ENCODE measurements at regions not wholly inside any gene's neighbourhood (a gene's known extent, or its start where the extent isn't known, plus 50 kb on each side); places are given as distances from the start of the nearest gene placed in this dataset.

DNA sequence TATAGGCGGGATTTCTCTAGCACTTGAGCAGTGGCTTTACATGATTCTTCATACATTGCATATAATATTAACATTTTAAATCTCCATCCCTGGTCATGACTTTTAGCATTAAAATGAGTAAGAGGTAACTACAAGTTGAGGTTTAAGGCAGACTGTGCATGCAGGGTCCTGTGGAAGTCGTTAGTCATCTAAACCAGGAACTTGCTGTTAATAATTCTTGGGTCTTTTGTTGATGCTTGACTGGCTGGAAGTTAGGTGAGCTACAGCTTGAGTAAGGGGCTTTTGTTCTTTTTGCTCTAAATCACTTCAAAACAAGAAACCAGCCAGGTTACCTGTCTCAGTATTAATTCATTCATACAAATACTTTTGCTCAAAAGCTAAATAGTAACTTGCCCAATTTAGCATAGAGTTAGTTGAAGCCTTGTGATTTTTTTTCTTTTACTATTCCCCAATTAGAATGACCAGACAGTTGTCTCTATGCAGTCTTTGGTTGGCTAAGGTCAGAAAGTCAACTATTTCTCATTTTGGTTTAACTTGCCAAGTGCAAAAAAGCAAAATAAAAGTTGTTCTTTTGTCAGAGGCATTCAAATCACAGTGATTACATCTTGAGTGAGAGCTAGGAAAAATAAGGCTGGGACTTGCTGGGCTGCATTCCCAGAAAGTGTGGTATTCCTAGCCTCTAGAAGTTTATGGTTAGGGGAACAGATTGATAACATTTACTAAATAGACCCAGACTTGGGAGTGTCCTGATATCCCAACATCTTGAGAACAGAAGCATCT, 516.9 kb downstream of the PDHA2 start:
- H3K36me3 ChIP-seq (ENCODE audit: insufficient read depth, insufficient read length, low read length) = no peaks in the 10 kb centered on the region
- no peaks in the 10 kb centered on the region for H3K27me3 ChIP-seq (ENCODE audit: insufficient read depth, insufficient read length)
- H3K4me3 ChIP-seq (ENCODE audit: insufficient read length, low read depth) = no peak overlapping the region
- no peak for DNase-seq (ENCODE audit: low read depth, low spot score)
- H3K9ac ChIP-seq (ENCODE audit: insufficient read length, low read depth) = no peak overlapping the region
- no peaks in the 10 kb centered on the region for H3K9me3 ChIP-seq (ENCODE audit: insufficient read depth, low read length)
- no peak for TF ChIP-seq SUZ12 (IDR thresholded peaks at IDR 0.05; ENCODE audit: extremely low read depth, insufficient read depth, insufficient read length)
- no peak for TF ChIP-seq YY1 (IDR thresholded peaks at IDR 0.05; ENCODE audit: insufficient read depth, insufficient read length)
- no peak for TF ChIP-seq ZNF274 (IDR thresholded peaks at IDR 0.05; ENCODE audit: low read depth, low read length)
- H3K4me1 ChIP-seq (ENCODE audit: insufficient read depth, insufficient read length) = no peaks in the 10 kb centered on the region

DNA sequence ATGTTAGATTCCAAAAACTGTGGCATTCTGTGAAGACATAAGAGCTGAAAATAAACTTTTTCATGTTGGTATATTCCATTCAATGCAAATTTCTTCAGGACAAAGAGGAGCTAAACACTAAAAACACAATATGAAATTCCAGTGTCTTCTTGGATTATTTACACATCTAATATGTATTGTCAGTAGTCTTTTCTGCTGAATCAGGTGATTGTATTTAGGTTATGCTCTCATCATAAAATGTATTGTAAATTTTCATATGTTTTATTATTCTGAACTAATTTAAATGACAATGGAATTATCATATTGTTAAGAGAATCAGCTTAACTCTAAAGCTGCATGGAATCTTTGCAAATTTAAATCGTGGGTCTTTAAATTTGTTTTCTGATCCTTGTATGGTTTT, 526.7 kb downstream of the PDHA2 start:
- Histone ChIP-seq H3K9ac (ENCODE audit: insufficient read length, low read depth) (no peak overlapping the region), H3K27me3 (ENCODE audit: insufficient read depth, insufficient read length) (no peaks in the 10 kb centered on the region), H3K4me3 (ENCODE audit: insufficient read length, low read depth) (no peak overlapping the region), H3K36me3 (ENCODE audit: insufficient read depth, insufficient read length, low read length) (no peaks in the 10 kb centered on the region), H3K9me3 (ENCODE audit: insufficient read depth, low read length) (no peaks in the 10 kb centered on the region), H3K4me1 (ENCODE audit: insufficient read depth, insufficient read length) (no peaks in the 10 kb centered on the region)
- no peak for DNase-seq (ENCODE audit: low read depth, low spot score)
- no peak for TF ChIP-seq ZNF274 (IDR thresholded peaks at IDR 0.05; ENCODE audit: low read depth, low read length)
- TF ChIP-seq SUZ12 (IDR thresholded peaks at IDR 0.05; ENCODE audit: extremely low read depth, insufficient read depth, insufficient read length) = no peak
- no peak for TF ChIP-seq YY1 (IDR thresholded peaks at IDR 0.05; ENCODE audit: insufficient read depth, insufficient read length)

DNA sequence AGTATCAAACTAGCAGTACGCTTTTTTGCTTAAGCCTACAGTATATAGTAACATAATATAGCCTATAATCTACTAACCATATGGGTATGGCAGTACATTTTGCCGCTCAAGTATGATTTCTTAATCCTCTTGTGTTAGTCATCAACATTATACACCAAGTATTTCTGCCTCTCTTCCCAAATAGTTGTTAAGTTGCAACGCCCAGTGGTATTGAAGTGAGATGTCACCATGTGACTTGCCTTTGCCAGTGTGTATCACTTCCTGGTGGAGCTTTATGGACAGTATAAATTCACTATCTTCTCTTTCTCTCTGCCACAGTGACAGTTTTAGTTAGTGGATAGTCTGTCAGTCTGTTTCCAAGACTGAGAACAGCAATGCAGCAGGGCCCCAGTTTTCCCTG, 535.5 kb downstream of the PDHA2 start:
- Histone ChIP-seq H3K36me3 (ENCODE audit: insufficient read depth, insufficient read length, low read length) (no peaks in the 10 kb centered on the region), H3K27me3 (ENCODE audit: insufficient read depth, insufficient read length) (no peaks in the 10 kb centered on the region), H3K9ac (ENCODE audit: insufficient read length, low read depth) (no peak overlapping the region), H3K4me1 (ENCODE audit: insufficient read depth, insufficient read length) (no peaks in the 10 kb centered on the region), H3K9me3 (ENCODE audit: insufficient read depth, low read length) (no peaks in the 10 kb centered on the region), H3K4me3 (ENCODE audit: insufficient read length, low read depth) (no peak overlapping the region)
- DNase-seq (ENCODE audit: low read depth, low spot score) = no peak
- TF ChIP-seq ZNF274 (IDR thresholded peaks at IDR 0.05; ENCODE audit: low read depth, low read length) (no peak), SUZ12 (IDR thresholded peaks at IDR 0.05; ENCODE audit: extremely low read depth, insufficient read depth, insufficient read length) (no peak), YY1 (IDR thresholded peaks at IDR 0.05; ENCODE audit: insufficient read depth, insufficient read length) (no peak)

DNA sequence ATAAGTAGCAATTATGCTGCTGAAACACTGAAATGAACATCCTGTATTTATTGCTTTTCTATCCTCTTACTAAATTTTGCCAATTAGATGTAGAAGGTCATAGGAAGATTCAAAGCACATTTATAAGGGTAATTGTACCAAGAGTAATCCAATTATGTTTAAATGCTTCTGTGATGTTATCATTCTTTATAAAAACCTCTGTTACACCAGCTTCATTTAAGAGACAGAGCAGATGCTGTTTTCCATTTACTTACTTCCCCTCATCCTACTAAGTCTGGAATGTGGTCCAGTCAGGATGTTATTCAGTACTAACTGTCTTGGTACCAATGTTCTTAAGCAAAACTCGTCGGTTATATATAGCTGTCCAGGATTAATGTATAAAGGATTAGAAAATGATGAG, 539.6 kb downstream of the PDHA2 start:
- H3K4me3 ChIP-seq (ENCODE audit: insufficient read length, low read depth) = no peak overlapping the region
- no peak for DNase-seq (ENCODE audit: low read depth, low spot score)
- H3K4me1 ChIP-seq (ENCODE audit: insufficient read depth, insufficient read length) = no peaks in the 10 kb centered on the region
- H3K9me3 ChIP-seq (ENCODE audit: insufficient read depth, low read length) = no peaks in the 10 kb centered on the region
- H3K36me3 ChIP-seq (ENCODE audit: insufficient read depth, insufficient read length, low read length) = no peaks in the 10 kb centered on the region
- H3K27me3 ChIP-seq (ENCODE audit: insufficient read depth, insufficient read length) = no peaks in the 10 kb centered on the region
- no peak for TF ChIP-seq SUZ12 (IDR thresholded peaks at IDR 0.05; ENCODE audit: extremely low read depth, insufficient read depth, insufficient read length)
- H3K9ac ChIP-seq (ENCODE audit: insufficient read length, low read depth) = no peak overlapping the region

DNA sequence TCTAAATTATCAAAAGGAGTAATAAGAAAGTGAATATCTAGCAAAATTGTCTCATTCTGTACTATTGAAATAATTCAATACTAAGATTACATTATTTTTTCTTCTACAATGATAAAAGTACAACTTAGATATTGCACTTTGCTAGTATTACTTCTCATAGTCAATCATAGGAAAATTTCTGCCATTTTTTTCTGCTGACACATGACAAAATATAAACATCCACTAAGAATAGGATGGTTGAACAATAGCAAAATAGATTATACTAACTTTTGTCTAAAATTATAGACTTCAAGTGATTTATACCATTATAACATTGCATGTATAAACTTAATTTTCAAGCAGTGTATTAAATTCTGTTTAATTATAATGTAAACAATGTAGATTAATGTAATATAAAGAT, 540.2 kb downstream of the PDHA2 start:
- Histone ChIP-seq H3K27me3 (ENCODE audit: insufficient read depth, insufficient read length) (no peaks in the 10 kb centered on the region), H3K9ac (ENCODE audit: insufficient read length, low read depth) (no peak overlapping the region), H3K4me1 (ENCODE audit: insufficient read depth, insufficient read length) (no peaks in the 10 kb centered on the region), H3K9me3 (ENCODE audit: insufficient read depth, low read length) (no peaks in the 10 kb centered on the region), H3K4me3 (ENCODE audit: insufficient read length, low read depth) (no peak overlapping the region), H3K36me3 (ENCODE audit: insufficient read depth, insufficient read length, low read length) (no peaks in the 10 kb centered on the region)
- TF ChIP-seq ZNF274 (IDR thresholded peaks at IDR 0.05; ENCODE audit: low read depth, low read length) (no peak), YY1 (IDR thresholded peaks at IDR 0.05; ENCODE audit: insufficient read depth, insufficient read length) (no peak), SUZ12 (IDR thresholded peaks at IDR 0.05; ENCODE audit: extremely low read depth, insufficient read depth, insufficient read length) (no peak)
- DNase-seq (ENCODE audit: low read depth, low spot score) = no peak

DNA sequence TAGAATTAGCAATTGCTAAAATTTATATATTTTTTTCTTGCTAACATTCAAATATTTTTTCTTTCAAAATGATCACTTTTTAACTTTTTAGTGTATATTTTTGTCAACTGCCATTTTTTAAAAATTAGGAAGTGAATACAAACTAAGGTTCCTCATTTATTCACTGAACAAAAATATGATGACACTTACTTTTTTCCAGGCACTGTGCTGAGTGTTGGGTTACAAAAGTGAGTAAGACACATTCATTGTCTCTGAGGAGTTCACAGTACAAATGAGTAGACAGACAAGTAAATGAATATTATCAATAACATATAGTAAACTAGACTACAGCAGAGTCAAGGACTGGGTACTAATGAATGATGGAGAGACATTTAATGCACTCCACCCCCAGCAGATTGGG, 543.5 kb downstream of the PDHA2 start:
- Histone ChIP-seq H3K4me3 (ENCODE audit: insufficient read length, low read depth) (no peak overlapping the region), H3K4me1 (ENCODE audit: insufficient read depth, insufficient read length) (no peaks in the 10 kb centered on the region), H3K9ac (ENCODE audit: insufficient read length, low read depth) (no peak overlapping the region), H3K9me3 (ENCODE audit: insufficient read depth, low read length) (no peaks in the 10 kb centered on the region), H3K27me3 (ENCODE audit: insufficient read depth, insufficient read length) (no peaks in the 10 kb centered on the region), H3K36me3 (ENCODE audit: insufficient read depth, insufficient read length, low read length) (no peaks in the 10 kb centered on the region)
- TF ChIP-seq SUZ12 (IDR thresholded peaks at IDR 0.05; ENCODE audit: extremely low read depth, insufficient read depth, insufficient read length) (no peak), ZNF274 (IDR thresholded peaks at IDR 0.05; ENCODE audit: low read depth, low read length) (no peak), YY1 (IDR thresholded peaks at IDR 0.05; ENCODE audit: insufficient read depth, insufficient read length) (no peak)
- DNase-seq (ENCODE audit: low read depth, low spot score) = no peak

DNA sequence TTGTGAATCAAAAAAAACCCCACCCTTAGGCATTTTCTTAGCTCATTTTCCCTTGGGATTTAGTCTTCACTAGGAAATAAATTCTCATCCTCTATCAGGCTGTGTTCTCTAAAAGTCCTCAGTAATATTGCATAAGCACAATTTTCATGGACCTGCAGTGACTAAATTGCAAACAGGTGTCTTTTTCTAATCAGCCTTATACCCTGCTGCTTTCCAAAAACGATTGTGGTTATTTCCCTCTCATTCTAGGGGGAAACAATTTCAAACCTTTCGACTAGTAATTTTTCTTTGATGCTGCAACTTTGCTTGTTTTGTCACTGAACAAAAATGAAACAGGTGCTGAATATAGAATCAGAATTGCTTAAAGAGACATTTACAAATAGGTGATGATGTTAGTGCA, 549.9 kb downstream of the PDHA2 start:
- no peak overlapping the region for H3K4me3 ChIP-seq (ENCODE audit: insufficient read length, low read depth)
- no peak for TF ChIP-seq YY1 (IDR thresholded peaks at IDR 0.05; ENCODE audit: insufficient read depth, insufficient read length)
- no peak for TF ChIP-seq ZNF274 (IDR thresholded peaks at IDR 0.05; ENCODE audit: low read depth, low read length)
- TF ChIP-seq SUZ12 (IDR thresholded peaks at IDR 0.05; ENCODE audit: extremely low read depth, insufficient read depth, insufficient read length) = no peak

More for the DNA sequence above, 549.9 kb downstream of the PDHA2 start:
- Histone ChIP-seq H3K9ac (ENCODE audit: insufficient read length, low read depth) (no peak overlapping the region), H3K4me1 (ENCODE audit: insufficient read depth, insufficient read length) (no peaks in the 10 kb centered on the region), H3K36me3 (ENCODE audit: insufficient read depth, insufficient read length, low read length) (no peaks in the 10 kb centered on the region), H3K27me3 (ENCODE audit: insufficient read depth, insufficient read length) (no peaks in the 10 kb centered on the region), H3K9me3 (ENCODE audit: insufficient read depth, low read length) (no peaks in the 10 kb centered on the region)
- DNase-seq (ENCODE audit: low read depth, low spot score) = no peak
